NB4 (cell line): ENCODE measurements at regions not wholly inside any gene's neighbourhood (a gene's known extent, or its start where the extent isn't known, plus 50 kb on each side); places are given as distances from the start of the nearest gene placed in this dataset.

Source experiments
- DNase-seq: peaks from one replicate; pipeline ENCODE4 v3.0.0; 2010; ENCODE audit warnings: low read depth
- H3K4me3 ChIP-seq: one replicate; pipeline ENCODE4 v1.5.1; 2011; ENCODE audit warnings: mild to moderate bottlenecking, low read depth, low read length, moderate library complexity
- CTCF ChIP-seq: IDR thresholded peaks from one replicate; pipeline ENCODE4 v1.5.1; 2012; ENCODE audit warnings: low read depth, low read length
- MYC ChIP-seq: IDR thresholded peaks from 2 replicates; pipeline ENCODE4 v1.6.1; 2011; ENCODE audit warnings: low read depth, low read length
- POLR2A ChIP-seq: IDR thresholded peaks from 2 replicates; pipeline ENCODE4 v1.6.1; 2011; ENCODE audit warnings: mild to moderate bottlenecking; ENCODE audit not compliant: insufficient read length; ENCODE audit errors: extremely low read depth
- TF ChIP-seq, protein P1 (sequence below): IDR thresholded peaks from 2 replicates; pipeline ENCODE4 v1.6.1; 2011; ENCODE audit warnings: low read depth, low read length

DNA sequence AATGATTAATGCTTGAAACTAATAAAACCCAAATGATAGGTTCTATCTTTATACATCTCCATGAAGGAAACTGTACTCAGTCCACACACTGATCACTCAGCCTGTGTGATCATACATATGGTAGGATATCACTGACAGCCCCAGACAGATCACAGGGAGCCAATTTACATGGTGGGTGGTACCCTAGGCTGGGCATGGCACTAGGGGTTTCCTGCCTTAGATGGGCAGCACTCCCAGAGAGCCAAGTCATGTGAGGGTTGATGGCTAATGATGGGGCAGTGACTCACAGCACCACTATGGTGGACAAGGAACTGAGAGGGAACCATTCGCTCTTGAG is 89.6 kb upstream of the PTPRR start:
- H3K4me3 ChIP-seq: no peak overlapping the region
- TF ChIP-seq, protein P1, sequence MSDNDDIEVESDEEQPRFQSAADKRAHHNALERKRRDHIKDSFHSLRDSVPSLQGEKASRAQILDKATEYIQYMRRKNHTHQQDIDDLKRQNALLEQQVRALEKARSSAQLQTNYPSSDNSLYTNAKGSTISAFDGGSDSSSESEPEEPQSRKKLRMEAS: no peak
- TF ChIP-seq POLR2A: no peak
- TF ChIP-seq MYC: no peak
- TF ChIP-seq CTCF: no peak
- no peak for DNase-seq

DNA sequence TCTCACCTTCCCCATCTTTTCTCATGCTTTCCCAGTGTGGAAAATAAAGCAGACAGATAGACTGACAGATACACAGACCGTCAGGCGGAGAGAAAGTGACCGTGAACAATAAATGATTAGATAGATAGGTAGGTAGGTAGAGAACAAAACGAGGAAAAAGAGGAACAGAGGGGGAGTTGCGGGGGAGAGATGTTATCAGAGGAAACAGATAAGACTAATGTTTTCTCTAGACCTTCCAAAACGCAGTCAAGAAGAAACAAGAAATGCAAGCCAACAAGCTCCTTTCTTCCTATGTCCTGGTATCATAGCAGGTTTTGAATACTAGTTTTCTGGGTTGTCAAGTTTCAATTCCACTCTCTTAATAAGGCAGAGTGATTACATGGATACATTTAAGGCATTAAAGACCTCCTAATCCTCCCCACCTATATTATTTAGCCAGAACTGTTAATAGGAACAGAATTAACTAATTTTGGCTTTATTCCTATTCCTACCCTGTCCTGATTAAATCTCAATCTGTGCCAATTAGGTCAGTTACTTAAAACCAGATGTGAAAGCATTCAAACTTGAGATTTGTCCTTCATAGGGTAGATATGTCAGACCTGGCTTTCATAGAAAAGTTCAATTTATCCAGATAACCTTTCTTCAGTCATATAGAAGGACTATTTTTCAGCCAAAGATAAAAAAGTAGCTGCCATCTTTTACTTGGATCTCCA is 89.0 kb upstream of the PTPRR start:
- TF ChIP-seq MYC (no peak), CTCF (no peak), POLR2A (no peak)
- TF ChIP-seq, protein P1: no peak
- H3K4me3 ChIP-seq: no peak overlapping the region
- DNase-seq: peak; percentile 5

- TF ChIP-seq CTCF (no peak), POLR2A (no peak), MYC (no peak)
- TF ChIP-seq, protein P1: no peak
- DNase-seq: no peak
- no peak overlapping the region for H3K4me3 ChIP-seq
Measured at GRCh38 chr12:71008616-71009015, 88.1 kb upstream of the PTPRR start.

DNA sequence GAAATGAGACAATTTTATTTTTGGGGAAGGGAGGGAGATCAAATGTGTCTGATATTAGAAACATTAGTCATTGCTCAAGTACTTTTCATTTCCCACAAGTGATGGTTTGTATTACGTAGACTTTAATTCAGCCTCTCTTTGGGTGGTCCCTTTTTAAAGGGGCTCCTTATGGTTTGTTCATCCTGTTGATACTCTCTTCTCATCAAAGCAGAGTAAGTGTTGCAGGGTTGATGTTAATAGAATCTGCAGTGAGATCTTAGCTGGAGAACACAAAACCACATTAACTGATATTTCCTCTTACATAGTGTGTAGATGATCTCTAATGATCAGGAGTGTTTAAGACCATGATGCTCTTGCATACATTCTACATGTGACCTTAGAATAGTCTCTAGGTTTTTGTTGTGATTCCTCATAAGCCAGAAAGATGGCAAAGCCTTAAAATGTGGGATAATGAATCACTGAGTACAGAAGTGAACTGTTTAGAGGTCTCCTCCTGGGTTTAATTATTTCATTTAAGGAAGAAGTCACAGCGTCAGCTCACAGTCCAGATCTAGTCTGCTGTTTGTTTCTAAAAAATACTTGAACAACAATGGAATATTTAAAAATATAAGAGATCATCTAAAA is 87.4 kb upstream of the PTPRR start:
- H3K4me3 ChIP-seq: no peak overlapping the region
- no peak for DNase-seq
- TF ChIP-seq CTCF (no peak), POLR2A (no peak), MYC (no peak)
- TF ChIP-seq, protein P1: no peak

DNA sequence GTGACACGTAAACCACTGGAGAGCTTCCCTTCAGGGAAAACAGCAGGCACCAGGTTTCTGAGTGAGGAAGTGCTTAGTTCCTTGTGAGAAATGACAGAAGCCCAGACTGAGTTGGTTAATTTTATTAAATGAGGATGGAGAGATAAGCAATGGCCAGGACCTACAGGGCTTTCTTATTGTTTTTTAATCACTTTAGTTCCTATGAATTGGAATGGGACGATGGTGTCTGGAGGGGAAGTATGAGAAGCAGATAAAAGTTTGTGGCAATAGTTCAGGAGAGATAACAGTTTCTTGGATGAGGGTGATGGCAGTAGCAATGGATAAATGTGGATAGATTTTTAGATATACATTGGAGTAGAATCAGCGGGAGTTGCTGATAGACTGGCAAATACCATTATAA is 86.5 kb upstream of the PTPRR start:
- H3K4me3 ChIP-seq: no peak overlapping the region
- DNase-seq: no peak
- TF ChIP-seq POLR2A (no peak), CTCF (no peak), MYC (no peak)
- TF ChIP-seq, protein P1: no peak

DNA sequence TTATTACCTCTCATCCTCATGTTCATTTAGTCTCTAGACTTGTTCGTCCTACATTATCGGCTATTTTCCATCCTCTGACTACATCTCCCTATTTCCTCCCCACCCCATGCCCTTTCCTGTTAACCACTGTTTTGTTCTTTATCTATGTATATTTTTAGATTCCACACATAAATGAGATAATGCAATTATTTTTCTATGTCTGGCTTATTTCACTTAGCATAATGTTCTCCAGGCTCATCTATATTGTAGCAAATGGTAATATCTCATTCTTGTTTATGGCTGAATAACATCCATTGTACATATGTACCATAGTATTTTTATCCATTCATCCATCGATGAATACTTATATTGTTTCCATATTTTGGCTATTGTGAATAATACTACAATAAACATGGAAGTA is 84.6 kb upstream of the PTPRR start:
- no peak overlapping the region for H3K4me3 ChIP-seq
- DNase-seq: no peak
- TF ChIP-seq MYC (no peak), CTCF (no peak), POLR2A (no peak)
- TF ChIP-seq, protein P1: no peak
